ENCODE measurements at regions not wholly inside any gene's neighbourhood (a gene's known extent, or its start where the extent isn't known, plus 50 kb on each side); places are given as distances from the start of the nearest gene placed in this dataset.

DNA sequence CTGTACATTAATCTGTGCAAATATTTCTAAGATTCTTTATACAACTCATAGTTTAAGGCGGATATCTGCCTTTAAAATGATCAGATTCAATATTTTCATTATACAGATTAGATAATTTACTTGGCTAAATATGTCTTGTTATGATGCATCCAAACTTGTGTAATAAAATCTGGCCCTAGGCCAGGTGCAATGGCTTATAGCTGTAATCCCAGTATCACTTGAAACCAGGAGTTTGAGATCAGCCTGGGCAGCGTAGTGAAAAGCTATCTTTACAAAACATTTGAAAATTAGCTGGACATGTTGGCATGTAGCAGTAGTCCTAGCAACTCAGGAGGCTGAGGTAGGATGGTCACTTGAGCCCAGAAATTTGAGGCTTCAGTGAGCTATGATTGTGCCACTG lies 2002.2 kb upstream of the ACO1 start:
- TF ChIP-seq, protein P1, sequence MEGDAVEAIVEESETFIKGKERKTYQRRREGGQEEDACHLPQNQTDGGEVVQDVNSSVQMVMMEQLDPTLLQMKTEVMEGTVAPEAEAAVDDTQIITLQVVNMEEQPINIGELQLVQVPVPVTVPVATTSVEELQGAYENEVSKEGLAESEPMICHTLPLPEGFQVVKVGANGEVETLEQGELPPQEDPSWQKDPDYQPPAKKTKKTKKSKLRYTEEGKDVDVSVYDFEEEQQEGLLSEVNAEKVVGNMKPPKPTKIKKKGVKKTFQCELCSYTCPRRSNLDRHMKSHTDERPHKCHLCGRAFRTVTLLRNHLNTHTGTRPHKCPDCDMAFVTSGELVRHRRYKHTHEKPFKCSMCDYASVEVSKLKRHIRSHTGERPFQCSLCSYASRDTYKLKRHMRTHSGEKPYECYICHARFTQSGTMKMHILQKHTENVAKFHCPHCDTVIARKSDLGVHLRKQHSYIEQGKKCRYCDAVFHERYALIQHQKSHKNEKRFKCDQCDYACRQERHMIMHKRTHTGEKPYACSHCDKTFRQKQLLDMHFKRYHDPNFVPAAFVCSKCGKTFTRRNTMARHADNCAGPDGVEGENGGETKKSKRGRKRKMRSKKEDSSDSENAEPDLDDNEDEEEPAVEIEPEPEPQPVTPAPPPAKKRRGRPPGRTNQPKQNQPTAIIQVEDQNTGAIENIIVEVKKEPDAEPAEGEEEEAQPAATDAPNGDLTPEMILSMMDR (IDR thresholded peaks at IDR 0.05), result no peak

DNA sequence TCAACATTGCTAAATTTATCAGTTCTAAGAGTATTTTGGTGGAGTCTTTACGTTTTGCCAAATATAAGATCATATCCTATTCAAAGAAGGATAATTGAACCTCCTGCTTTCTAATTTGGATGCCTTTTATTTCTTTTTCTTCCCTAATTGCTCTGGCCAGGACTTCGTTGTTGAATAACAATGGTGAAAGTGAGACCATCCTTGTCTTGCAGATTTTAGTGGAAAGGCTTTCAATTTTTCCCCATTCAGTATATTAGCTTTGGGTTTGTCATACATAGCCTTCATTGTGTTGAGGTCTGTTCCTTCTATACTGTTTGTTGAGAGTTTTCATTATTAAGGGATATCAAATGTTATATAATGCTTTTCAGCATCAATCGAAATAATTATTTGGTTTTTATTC lies 1974.2 kb upstream of the ACO1 start:
- TF ChIP-seq, protein P1 (IDR thresholded peaks at IDR 0.05), result no peak

DNA sequence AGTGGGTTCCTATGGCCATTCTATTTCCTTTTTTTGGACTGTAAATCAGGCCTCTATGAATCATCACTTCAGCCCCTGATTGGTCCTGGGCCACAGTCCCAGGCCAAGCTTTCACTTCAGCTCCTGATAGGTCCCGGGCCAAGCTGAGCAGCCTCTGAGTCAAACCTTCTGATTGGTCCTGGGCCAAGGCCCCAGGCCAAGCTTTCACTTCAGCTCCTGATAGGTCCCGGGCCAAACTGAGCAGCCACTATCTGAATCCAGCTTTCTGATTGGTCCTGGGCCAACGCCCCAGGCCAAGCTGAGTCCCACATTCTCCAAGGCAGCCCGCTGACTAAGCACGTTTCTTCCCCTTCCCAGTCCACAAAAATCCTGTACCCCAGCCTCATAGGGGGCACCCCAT lies 1972.9 kb upstream of the ACO1 start:
- TF ChIP-seq, protein P1 (IDR thresholded peaks at IDR 0.05), result no peak

DNA sequence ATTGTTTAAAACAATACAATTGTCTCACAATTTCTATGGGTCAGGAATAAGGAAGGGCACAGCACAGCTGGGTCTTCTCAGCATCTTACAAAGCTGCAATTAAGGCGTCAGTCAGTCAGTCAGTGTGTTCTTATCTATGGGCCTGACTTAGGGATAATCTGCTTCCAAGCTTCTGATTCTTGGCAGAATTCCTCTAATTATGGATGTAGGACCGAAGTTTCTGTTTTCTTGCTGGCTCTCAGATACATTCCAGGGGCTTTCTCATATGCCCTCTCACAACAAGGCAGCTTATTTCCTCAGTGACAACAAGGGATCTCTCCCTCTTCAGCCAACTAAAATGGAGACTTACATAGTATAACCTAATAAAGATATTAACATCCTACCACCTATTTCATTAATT lies 1925.3 kb upstream of the ACO1 start:
- TF ChIP-seq, protein P1 (IDR thresholded peaks at IDR 0.05), result no peak

DNA sequence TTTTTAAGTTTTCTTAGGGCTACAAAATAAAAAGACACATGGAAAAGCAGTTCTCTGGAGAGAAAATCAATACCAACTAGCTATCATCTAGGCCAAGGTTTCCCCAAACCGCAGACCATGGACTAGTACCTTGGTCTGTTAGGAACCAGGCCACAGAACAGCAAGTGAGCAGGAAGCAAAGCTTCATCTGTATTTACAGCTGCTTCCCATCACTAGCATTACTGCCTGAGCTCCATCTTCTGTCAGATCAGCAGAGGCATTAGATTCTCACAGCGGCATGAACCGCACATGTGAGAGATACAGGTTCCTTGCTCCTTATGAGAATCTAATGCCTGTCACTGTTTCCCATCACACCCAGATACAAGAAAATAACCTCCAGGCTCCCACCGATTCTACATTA lies 1907.6 kb upstream of the ACO1 start:
- TF ChIP-seq, protein P1 (IDR thresholded peaks at IDR 0.05), result no peak

DNA sequence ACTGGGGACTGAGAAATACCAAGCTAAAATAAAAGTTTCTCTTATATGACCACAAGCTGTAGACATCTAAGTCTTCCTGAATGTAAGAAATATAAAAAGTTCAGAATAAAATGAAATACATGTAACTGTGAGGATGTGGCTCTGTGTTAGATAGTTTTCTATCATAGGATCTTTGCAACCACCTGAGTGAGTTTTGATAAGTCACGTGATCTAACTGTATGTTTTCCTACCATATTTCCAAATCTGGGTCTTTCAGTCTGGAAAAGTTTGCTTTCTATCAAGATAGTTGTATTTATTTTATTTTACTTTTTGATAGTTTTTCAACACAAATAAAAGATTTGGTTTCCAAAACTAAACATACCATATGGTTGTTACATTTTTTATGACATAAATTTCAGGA lies 1905.8 kb upstream of the ACO1 start:
- TF ChIP-seq, protein P1 (IDR thresholded peaks at IDR 0.05), result no peak

DNA sequence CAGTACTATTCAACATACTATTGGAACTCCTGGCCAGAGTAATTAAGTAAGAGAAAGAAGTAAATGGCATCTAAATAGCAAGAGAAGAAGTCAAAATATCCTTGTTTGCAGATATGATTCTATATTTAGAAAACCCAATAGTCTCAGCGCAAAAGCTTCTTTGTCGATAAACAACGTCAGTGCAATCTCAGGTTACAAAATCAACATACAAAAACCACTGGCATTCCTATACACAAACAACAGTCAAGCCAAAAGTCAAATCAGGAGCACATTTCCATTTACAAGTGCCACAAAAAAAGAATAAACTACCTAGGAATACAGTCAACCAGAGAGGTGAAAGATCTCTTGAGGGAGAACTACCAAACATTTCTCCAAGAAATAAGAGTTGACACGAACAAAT lies 1901.9 kb upstream of the ACO1 start:
- TF ChIP-seq, protein P1 (IDR thresholded peaks at IDR 0.05), result no peak

DNA sequence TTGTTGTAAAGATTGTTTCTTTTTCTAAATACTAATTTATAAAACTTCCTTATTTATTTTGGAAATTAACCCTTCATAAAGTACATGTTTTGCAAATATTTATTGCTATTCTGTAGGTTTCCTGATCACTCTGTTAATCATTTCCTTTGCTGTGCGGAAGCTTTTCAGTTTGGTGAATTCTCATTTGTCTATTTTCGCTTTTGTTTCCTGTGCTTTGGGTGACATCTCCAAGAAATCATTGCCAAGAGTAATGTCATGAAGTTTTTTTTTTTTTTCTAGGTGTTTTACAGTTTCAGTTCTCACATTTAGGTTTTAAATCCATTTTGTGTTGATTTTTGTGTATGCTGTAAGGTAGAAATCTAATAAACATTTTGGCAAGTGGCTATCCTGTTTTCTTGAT lies 1899.8 kb upstream of the ACO1 start:
- TF ChIP-seq, protein P1 (IDR thresholded peaks at IDR 0.05), result no peak
